Kidney epithelial cell (primary cell): ENCODE measurements at regions not wholly inside any gene's neighbourhood (a gene's known extent, or its start where the extent isn't known, plus 50 kb on each side); places are given as distances from the start of the nearest gene placed in this dataset.
"Not testable (repeated sequence)": the region's sequence is repeated elsewhere in the genome, so short reads cannot be mapped to it uniquely, and the experiment has no call there.

Source experiments
- DNase-seq: peaks from one replicate; pipeline ENCODE4 v3.0.0-alpha.2; 2010; ENCODE audit warnings: low read depth
- H3K27me3 ChIP-seq: 2 replicates; pipeline ENCODE4 v1.6.0; 2011; ENCODE audit warnings: low read length; ENCODE audit not compliant: control insufficient read depth, insufficient read depth
- H3K36me3 ChIP-seq: 2 replicates; pipeline ENCODE4 v1.5.1; 2011; ENCODE audit warnings: low read length; ENCODE audit not compliant: control insufficient read depth, insufficient read depth
- H3K4me3 ChIP-seq: 2 replicates; pipeline ENCODE4 v1.5.1; 2011; ENCODE audit warnings: low read depth, mild to moderate bottlenecking, control low read depth, low read length
- CTCF ChIP-seq: IDR thresholded peaks from 2 replicates; pipeline ENCODE4 v1.5.1; 2011; ENCODE audit warnings: mild to moderate bottlenecking, moderate library complexity, low read length, control low read depth, inconsistent platforms; ENCODE audit not compliant: insufficient read depth, poor library complexity, severe bottlenecking

- TF ChIP-seq CTCF = no peak
- DNase-seq = no peak
- Histone ChIP-seq H3K4me3 (no peak overlapping the region), H3K27me3 (no peaks in the 10 kb centered on the region), H3K36me3 (no peaks in the 10 kb centered on the region)
These were observed 75.8 kb upstream of the LRPPRC start for GRCh38 chr2:44071454-44072046.

- DNase-seq, H3K4me3 ChIP-seq, H3K36me3 ChIP-seq, H3K27me3 ChIP-seq: not testable (repeated sequence)
These were observed 77.9 kb upstream of the LRPPRC start for GRCh38 chr2:44073667-44074066.

- not testable (repeated sequence) for H3K4me3 ChIP-seq, DNase-seq, H3K36me3 ChIP-seq, H3K27me3 ChIP-seq
These were observed 79.0 kb upstream of the LRPPRC start for GRCh38 chr2:44074795-44075194.

- H3K36me3 ChIP-seq = no peaks in the 10 kb centered on the region
- no peak for DNase-seq
- H3K4me3 ChIP-seq = no peak overlapping the region
- no peak for TF ChIP-seq CTCF
- H3K27me3 ChIP-seq = no peaks in the 10 kb centered on the region
These were observed 79.8 kb upstream of the LRPPRC start for GRCh38 chr2:44075541-44075940.

- DNase-seq = no peak
- Histone ChIP-seq H3K27me3 (no peaks in the 10 kb centered on the region), H3K36me3 (no peaks in the 10 kb centered on the region), H3K4me3 (no peak overlapping the region)
- TF ChIP-seq CTCF = no peak
These were observed 82.2 kb upstream of the LRPPRC start for GRCh38 chr2:44077942-44078511.

- Histone ChIP-seq H3K4me3 (no peak overlapping the region), H3K36me3 (no peaks in the 10 kb centered on the region), H3K27me3 (no peaks in the 10 kb centered on the region)
- no peak for DNase-seq
- no peak for TF ChIP-seq CTCF
These were observed 83.9 kb upstream of the LRPPRC start for GRCh38 chr2:44079686-44080085.

GRCh38 chr2:44083054-44083453, 85.6 kb upstream of the PPM1B start:
- no peak for TF ChIP-seq CTCF
- Histone ChIP-seq H3K4me3 (no peak overlapping the region), H3K36me3 (no peaks in the 10 kb centered on the region), H3K27me3 (no peaks in the 10 kb centered on the region)
- no peak for DNase-seq
